ENCODE measurements at regions not wholly inside any gene's neighbourhood (a gene's known extent, or its start where the extent isn't known, plus 50 kb on each side); places are given as distances from the start of the nearest gene placed in this dataset.

- TF ChIP-seq CTCF (IDR thresholded peaks at IDR 0.05) (no peak), REST (IDR thresholded peaks at IDR 0.05; ENCODE audit: insufficient read depth in 1 of 2, low read depth in 2 of 2, low read length in 1 of 2) (no peak)
Observed at GRCh38 chr2:199556527-199557285, 99.0 kb upstream of the SATB2 start.
